ENCODE measurements at regions not wholly inside any gene's neighbourhood (a gene's known extent, or its start where the extent isn't known, plus 50 kb on each side); places are given as distances from the start of the nearest gene placed in this dataset.

- DNase-seq (ENCODE audit: low read depth, low spot score), result no peak
- TF ChIP-seq, protein P1, sequence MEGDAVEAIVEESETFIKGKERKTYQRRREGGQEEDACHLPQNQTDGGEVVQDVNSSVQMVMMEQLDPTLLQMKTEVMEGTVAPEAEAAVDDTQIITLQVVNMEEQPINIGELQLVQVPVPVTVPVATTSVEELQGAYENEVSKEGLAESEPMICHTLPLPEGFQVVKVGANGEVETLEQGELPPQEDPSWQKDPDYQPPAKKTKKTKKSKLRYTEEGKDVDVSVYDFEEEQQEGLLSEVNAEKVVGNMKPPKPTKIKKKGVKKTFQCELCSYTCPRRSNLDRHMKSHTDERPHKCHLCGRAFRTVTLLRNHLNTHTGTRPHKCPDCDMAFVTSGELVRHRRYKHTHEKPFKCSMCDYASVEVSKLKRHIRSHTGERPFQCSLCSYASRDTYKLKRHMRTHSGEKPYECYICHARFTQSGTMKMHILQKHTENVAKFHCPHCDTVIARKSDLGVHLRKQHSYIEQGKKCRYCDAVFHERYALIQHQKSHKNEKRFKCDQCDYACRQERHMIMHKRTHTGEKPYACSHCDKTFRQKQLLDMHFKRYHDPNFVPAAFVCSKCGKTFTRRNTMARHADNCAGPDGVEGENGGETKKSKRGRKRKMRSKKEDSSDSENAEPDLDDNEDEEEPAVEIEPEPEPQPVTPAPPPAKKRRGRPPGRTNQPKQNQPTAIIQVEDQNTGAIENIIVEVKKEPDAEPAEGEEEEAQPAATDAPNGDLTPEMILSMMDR (IDR thresholded peaks at IDR 0.05; ENCODE audit: low read depth, low read length), result no peak
- H3K4me3 ChIP-seq (ENCODE audit: low read depth, low read length), result no peak overlapping the region
- in situ Hi-C loops (cut with HindIII; ENCODE audit: low sequenced_read_pairs), result no loop called here
Measured at GRCh38 chr17:17415006-17415405, 61.8 kb upstream of the MED9 start.

DNA sequence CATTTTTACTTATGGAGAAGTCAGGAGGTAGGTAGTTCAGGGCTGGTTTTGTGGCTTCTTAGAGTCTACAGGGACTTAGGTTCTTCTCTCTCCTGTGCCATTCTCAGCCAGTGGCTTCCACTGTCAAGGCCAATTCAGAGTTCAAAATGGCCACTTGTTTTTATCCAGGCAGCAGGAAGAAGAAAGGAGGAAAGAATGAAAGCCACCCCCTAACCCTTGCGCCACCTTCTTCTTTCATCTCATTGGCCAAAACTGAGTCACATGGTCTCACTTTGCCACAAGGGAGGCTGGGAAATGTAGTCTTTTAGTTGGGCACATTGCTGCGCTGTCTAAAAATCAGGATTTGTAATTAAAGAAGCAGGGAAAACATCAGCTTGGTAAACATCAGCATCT lies 60.8 kb upstream of the MED9 start:
- in situ Hi-C loops (cut with HindIII; ENCODE audit: low sequenced_read_pairs), result no loop called here
- TF ChIP-seq, protein P1 (IDR thresholded peaks at IDR 0.05; ENCODE audit: low read depth, low read length), result no peak
- H3K4me3 ChIP-seq (ENCODE audit: low read depth, low read length), result no peak overlapping the region
- DNase-seq (ENCODE audit: low read depth, low spot score), result peak; percentile 77

DNA sequence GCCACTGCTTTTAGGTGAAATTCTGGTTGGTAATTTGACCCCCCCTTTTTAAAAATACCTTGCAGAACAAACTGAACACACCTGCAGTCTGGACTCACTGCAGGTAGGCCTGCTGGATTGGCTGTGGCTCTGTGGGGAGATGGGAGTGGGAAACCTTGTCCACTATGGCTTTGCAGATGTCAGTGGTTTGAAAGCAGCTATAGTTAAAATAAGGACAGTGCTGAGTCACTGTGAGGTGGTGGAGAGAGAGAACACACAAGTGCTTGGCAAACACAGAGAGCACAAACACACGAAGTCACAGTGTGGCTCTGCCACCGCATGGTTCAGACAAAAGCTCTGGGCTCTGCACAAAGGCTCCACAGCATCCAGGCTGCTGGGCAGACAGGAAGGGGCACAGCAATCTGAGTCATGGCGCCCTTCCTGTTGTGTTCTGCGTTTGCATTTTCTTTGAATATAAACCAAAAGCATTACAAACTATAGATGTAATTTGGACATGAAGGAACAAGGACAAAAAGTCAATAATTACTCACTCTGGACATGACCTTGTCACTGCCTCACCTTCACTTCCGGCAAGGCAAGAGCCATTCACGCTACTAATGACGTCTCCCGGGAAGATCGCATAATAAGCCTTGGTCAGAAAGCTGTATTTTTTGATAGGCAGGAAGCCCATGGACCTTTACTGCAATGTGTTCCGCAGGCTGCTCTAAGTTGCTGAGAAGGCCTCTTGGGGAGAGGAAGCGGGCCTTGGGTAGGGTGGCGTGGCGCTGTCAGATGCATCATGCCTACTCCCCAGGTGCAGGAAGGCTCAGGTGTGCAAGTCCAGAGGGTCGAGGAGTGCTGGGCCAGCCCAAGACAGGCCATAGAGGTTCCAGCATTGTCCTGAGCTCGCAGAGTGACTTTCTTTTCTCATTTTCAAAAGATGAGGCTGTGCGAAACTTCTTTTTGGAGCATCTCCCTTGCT lies 60.1 kb upstream of the MED9 start:
- peak; percentile 76 for DNase-seq (ENCODE audit: low read depth, low spot score)
- no peak overlapping the region for H3K4me3 ChIP-seq (ENCODE audit: low read depth, low read length)
- in situ Hi-C loops (cut with HindIII; ENCODE audit: low sequenced_read_pairs), result no loop called here
- TF ChIP-seq, protein P1 (IDR thresholded peaks at IDR 0.05; ENCODE audit: low read depth, low read length), result no peak

GRCh38 chr17:17417718-17418181 lies 59.0 kb upstream of the MED9 start:
- TF ChIP-seq, protein P1 (IDR thresholded peaks at IDR 0.05; ENCODE audit: low read depth, low read length), result no peak
- no peak for DNase-seq (ENCODE audit: low read depth, low spot score)
- H3K4me3 ChIP-seq (ENCODE audit: low read depth, low read length), result no peak overlapping the region
- in situ Hi-C loops (cut with HindIII; ENCODE audit: low sequenced_read_pairs), result no loop called here

DNA sequence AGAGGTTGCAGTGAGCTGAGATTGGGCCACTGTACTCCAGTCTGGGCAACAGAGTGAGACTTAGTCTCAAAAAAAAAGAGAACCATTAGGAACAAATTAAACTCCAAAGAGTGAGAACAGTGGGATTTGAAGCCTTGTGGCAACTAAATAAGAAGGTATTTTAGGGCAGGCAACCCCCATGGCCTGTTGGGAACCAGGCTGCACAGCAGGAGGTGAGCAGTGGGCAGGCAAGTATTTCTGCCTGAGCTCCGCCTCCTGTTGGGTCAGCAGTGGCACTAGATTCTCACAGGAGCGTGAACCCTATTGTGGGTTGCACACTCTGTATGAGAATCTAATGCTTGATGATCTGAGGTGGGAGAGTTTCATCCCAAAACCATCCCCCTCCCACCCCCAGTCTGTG lies 57.6 kb upstream of the MED9 start:
- no peak overlapping the region for H3K4me3 ChIP-seq (ENCODE audit: low read depth, low read length)
- in situ Hi-C loops (cut with HindIII; ENCODE audit: low sequenced_read_pairs), result no loop called here
- no peak for DNase-seq (ENCODE audit: low read depth, low spot score)
- TF ChIP-seq, protein P1 (IDR thresholded peaks at IDR 0.05; ENCODE audit: low read depth, low read length), result no peak

GRCh38 chr17:17419631-17420030 lies 57.2 kb upstream of the MED9 start:
- no peak overlapping the region for H3K4me3 ChIP-seq (ENCODE audit: low read depth, low read length)
- no peak for DNase-seq (ENCODE audit: low read depth, low spot score)
- TF ChIP-seq, protein P1 (IDR thresholded peaks at IDR 0.05; ENCODE audit: low read depth, low read length), result no peak
- in situ Hi-C loops (cut with HindIII; ENCODE audit: low sequenced_read_pairs), result no loop called here
